ENCODE measurements at regions not wholly inside any gene's neighbourhood (a gene's known extent, or its start where the extent isn't known, plus 50 kb on each side); places are given as distances from the start of the nearest gene placed in this dataset.

DNA sequence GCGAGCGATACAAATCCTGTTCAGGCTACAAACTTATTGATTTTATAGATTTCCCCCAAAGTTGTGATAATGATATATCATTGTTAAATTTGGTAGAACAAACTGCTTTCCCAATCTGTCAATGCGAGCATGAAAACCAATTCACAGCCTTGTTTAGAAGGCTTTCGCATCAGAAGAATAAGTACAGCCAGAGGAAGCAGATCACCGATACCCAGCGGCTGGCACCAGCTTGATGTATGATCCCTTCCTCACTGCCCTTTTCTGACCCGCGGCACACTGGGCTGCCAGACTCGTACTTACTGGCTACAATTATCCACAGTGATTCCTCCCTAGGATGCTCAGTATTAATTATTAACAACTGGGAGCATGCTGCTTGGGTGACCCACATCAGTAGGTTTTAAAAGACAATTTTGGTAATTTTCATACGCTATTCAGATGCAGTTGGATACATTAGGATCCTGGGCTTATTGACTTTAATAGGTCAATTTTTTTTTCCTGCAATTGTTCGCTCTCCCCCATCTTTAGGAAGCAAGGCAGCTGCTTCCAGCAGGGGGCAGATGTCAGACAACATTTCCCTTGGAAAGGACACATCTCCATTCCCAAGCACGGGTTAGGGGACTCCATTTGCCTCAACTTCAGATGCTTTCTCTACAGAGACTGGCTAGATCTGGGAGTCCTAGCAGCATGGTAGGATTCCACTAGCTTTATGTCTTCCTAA lies 582.7 kb upstream of the PSMD7 start:
- TF ChIP-seq POLR2A (IDR thresholded peaks at IDR 0.05; ENCODE audit: low read length) (no peak), GATA1 (IDR thresholded peaks at IDR 0.05; ENCODE audit: low read depth, low read length) (no peak)
- DNase-seq: peak in 1 of 2 experiments; percentile 19

DNA sequence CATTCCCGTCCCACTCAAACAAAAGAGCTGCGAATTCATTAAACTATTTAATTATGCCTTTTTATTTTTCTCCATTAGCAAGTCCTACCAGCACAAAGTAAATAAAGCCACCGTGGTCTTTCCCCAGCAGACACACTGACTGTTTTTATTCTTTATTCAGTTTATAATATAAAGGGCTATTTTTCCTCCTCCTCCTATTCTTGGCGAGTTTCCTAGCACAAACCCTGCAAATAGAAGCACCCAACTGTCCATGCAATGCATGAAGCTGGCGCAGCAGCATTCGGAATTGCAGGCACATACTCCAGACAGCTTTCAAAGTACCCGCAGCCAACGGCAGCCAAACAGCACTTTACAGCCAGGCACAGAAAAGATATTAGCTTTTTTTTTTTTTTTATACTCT lies 583.4 kb upstream of the PSMD7 start:
- TF ChIP-seq POLR2A (IDR thresholded peaks at IDR 0.05; ENCODE audit: low read length) (no peak), GATA1 (IDR thresholded peaks at IDR 0.05; ENCODE audit: low read depth, low read length) (no peak)
- no peak for DNase-seq

DNA sequence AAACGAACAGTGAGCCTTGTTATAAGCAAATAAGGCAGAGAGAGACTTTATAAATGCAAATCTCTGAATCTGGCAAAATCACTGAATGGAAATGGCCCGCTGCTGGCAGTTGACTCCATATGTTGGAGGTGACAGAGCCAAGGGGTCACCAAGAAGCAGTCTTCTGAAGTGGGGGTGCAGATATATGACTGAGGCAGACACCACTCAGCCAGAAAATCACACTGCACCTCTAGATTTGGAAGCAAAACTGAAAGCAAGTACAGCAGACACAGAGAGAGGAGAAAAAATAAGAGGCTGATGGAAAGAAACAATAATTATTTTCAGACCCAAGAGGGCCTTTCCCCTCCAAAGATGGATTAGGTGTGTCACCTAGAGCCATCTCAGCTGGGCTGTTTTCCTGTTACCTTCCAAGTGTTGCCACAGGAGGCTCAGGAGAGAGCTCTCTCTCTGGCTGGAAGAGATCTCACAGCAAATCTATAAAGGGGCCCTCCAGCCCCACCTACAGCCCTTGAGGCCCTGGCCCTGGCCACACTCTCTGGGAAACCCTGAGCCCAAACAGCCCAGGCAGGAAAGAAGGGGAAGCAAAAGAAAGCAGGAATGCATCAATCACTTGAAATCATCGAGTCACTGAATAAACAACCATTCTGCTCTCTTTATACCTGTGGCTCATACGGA lies 585.1 kb upstream of the PSMD7 start:
- TF ChIP-seq POLR2A (IDR thresholded peaks at IDR 0.05; ENCODE audit: low read length) (no peak), GATA1 (IDR thresholded peaks at IDR 0.05; ENCODE audit: low read depth, low read length) (no peak)
- no peak for DNase-seq

GRCh38 chr16:73710526-73710925 lies 586.1 kb upstream of the PSMD7 start:
- DNase-seq: no peak
- TF ChIP-seq GATA1 (IDR thresholded peaks at IDR 0.05; ENCODE audit: low read depth, low read length) (no peak), POLR2A (IDR thresholded peaks at IDR 0.05; ENCODE audit: low read length) (no peak)

- DNase-seq: no peak
- TF ChIP-seq POLR2A (IDR thresholded peaks at IDR 0.05; ENCODE audit: low read length) (no peak), GATA1 (IDR thresholded peaks at IDR 0.05; ENCODE audit: low read depth, low read length) (no peak)
These were observed 588.8 kb upstream of the PSMD7 start for GRCh38 chr16:73707863-73708262.

DNA sequence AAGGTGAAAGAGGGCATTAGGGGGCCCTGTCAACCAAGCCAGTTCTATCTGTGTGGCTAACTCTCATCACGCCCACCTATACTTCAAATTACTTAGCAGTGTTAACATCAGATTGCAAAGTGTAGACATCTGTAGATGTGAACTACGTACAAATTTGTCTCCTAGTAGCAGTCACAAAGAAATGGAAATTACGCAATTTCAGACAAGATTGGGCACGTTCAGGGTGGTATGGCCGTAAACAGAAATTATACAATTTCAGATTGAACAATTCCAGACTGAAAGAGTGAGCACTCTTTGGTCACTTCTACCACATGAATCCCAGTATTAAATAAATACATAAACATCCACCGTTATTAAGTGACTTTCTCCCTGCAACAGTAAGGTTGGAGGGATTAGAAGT lies 592.7 kb upstream of the PSMD7 start:
- DNase-seq: no peak
- TF ChIP-seq POLR2A (IDR thresholded peaks at IDR 0.05; ENCODE audit: low read length): no peak
- TF ChIP-seq GATA1 (IDR thresholded peaks at IDR 0.05; ENCODE audit: low read depth, low read length): no peak

- TF ChIP-seq POLR2A (IDR thresholded peaks at IDR 0.05; ENCODE audit: low read length): no peak
- TF ChIP-seq GATA1 (IDR thresholded peaks at IDR 0.05; ENCODE audit: low read depth, low read length): no peak
- no peak for DNase-seq
These were observed 599.3 kb upstream of the PSMD7 start for GRCh38 chr16:73697336-73697735.

DNA sequence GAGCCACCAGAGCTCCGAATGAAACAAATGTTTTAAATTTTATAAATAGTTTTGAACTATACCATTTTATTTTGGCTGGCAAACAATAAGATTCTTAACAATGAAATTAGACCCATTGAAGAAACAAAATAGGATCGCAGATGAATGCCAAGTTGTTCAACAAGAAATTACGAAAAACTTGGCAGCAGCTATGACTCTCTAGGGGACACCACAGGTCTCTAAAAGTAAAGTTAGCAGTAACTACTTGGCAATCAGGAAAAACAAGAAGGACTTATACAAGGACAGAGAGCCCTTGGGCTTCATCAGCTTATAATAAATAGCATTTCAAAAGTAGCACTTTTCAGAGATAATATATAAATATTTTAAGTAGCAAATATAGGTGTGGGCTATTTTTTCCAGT lies 603.8 kb upstream of the PSMD7 start:
- no peak for TF ChIP-seq POLR2A (IDR thresholded peaks at IDR 0.05; ENCODE audit: low read length)
- TF ChIP-seq GATA1 (IDR thresholded peaks at IDR 0.05; ENCODE audit: low read depth, low read length): no peak
- DNase-seq: no peak

GRCh38 chr16:73683804-73684203 lies 612.8 kb upstream of the PSMD7 start:
- no peak for TF ChIP-seq GATA1 (IDR thresholded peaks at IDR 0.05; ENCODE audit: low read depth, low read length)
- TF ChIP-seq POLR2A (IDR thresholded peaks at IDR 0.05; ENCODE audit: low read length): no peak
- DNase-seq: no peak

DNA sequence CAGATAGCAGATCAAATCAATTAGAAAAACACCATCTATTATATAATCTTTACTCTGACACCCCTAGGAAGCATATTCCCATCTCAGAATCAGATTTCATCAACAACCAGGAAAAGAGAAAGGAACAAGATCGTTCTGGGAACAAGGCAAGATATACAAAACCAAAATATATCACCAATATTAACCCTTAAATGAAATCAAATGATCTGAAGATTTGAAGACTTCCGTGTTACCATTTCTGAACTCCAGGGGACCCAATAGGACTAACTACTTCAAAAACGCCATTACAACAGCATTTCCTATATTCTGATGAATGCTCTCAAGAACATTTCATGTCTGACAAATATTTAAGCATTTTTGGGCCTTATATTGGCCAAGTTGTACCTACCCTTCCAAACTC lies 624.2 kb upstream of the ZFHX3 start:
- no peak for DNase-seq
- TF ChIP-seq POLR2A (IDR thresholded peaks at IDR 0.05; ENCODE audit: low read length): no peak
- no peak for TF ChIP-seq GATA1 (IDR thresholded peaks at IDR 0.05; ENCODE audit: low read depth, low read length)

DNA sequence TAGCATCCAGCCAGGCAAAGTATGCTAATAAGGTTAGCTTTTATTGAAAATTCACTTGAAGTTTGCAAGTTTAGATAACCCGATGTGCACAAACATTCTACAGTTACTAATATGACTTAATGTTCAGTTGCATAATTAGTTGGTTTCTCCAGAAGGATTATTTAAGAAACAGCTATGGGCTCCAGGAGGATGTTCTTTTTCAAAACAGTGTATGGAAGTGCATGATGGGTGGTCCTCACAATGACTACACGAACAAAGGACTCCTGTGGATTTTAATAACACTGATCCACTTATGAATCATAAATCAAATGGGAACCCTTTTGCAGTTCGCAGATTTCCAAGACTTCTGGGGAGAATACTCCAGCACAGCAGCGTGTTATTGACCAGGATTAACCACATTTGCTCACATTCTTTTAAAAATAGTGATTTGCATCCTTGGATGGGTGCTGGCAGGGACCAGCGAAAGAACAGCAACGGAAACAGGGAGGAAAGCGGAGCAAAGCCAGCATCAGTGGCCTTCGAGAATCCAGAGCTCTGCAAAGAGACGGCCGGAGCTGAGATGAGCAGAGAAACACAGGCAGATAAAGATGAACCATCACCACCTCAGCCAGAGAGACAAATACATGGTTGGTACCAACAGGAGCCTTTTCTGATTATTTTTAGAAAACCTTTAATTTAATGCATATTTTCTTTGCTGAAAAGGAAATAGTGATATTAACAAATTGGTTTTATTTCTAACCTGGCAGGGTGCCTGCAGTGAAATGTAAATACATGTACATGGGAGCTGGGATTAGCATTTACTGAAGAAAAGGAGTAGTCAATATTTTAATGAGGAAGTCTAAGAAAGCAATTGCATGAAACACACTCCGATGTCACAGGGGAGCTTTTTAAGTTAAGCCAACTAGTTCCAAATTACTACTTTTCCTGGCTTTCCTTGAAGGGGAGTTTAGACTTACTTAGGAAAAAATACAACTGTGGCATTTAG lies 623.2 kb upstream of the ZFHX3 start:
- no peak for DNase-seq
- no peak for TF ChIP-seq GATA1 (IDR thresholded peaks at IDR 0.05; ENCODE audit: low read depth, low read length)
- TF ChIP-seq POLR2A (IDR thresholded peaks at IDR 0.05; ENCODE audit: low read length): no peak

DNA sequence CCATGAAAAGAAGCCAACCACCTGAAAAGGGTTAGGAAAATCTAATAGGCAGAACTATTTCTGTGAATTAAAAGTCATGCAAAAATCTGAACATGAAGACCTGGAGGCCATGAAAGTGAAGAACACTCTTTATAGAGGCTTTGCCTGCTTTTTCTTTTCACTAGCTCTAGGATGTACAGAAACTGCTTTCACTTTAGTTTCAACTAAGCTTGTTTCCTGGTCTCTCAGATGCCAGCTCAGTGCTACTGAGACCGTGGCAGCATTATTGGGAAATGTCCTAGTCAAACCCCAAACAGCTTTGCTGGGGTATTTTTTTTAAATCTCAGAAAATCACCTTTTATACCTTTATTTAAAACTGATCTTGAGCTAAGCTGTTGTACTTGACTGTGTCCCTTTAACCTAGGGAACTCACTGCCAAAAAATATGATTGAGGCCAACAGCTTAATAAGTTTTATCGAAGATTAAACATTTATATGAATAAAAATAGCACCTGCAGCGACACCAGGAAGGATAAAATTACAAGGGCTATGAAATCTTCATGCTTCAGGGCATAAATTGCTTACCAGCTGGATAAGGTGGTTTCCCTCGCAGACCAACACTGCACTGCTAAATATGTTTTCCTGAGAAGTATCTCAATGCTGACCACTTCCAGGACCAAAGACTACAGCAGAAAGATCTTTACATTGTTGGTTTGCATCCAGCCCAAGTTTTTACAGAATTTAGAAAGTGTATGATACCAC lies 621.8 kb upstream of the ZFHX3 start:
- DNase-seq: no peak
- no peak for TF ChIP-seq GATA1 (IDR thresholded peaks at IDR 0.05; ENCODE audit: low read depth, low read length)
- TF ChIP-seq POLR2A (IDR thresholded peaks at IDR 0.05; ENCODE audit: low read length): no peak

DNA sequence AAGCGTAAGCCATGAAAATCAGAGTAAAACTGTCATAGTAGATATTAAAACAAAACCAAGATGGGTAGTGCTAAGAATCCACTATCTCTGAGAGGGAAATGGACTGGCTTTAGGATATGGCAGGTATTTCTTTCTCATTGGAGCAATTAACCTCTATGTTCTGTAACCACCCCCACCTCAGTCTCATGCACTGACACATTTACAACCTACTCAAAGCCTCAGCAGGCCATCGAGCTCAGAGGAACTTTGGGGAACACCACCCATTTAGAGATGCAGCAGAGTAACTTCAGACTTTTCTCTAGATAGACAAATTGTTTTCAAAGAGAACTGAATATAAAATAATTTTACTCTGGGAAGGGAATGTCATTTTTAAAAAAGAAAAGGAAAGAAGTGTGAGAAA lies 615.8 kb upstream of the ZFHX3 start:
- no peak for TF ChIP-seq GATA1 (IDR thresholded peaks at IDR 0.05; ENCODE audit: low read depth, low read length)
- TF ChIP-seq POLR2A (IDR thresholded peaks at IDR 0.05; ENCODE audit: low read length): no peak
- DNase-seq: no peak
